Thoracic aorta (tissue), 2 donors: ENCODE measurements at regions not wholly inside any gene's neighbourhood (a gene's known extent, or its start where the extent isn't known, plus 50 kb on each side); places are given as distances from the start of the nearest gene placed in this dataset.

Experiments
- ATAC-seq: fragments of 150-250 bp; one replicate; pipeline ENCODE4 v1.8.0; 2017; ENCODE audit warnings: low read depth; ENCODE audit not compliant: insufficient number of reproducible peaks, low FRiP score
- DNase-seq: peaks from one replicate; pipeline ENCODE4 v3.0.0-alpha.2; 2020; ENCODE audit warnings: low spot score
- H3K27ac ChIP-seq, 2 donors: fragments of 200-600 bp; sonication (generic); 1 replicate in 1 of 2; 2 replicates in 1 of 2; pipeline ENCODE4 v1.5.1; 2016; ENCODE audit warnings: mild to moderate bottlenecking in 2 of 2, moderate library complexity in 2 of 2
- H3K27me3 ChIP-seq: fragments of 200-600 bp; sonication (generic); replicated peaks from 2 replicates; pipeline ENCODE4 v1.6.0; 2016; ENCODE audit warnings: mild to moderate bottlenecking; ENCODE audit not compliant: insufficient read depth
- H3K36me3 ChIP-seq: fragments of 200-600 bp; sonication (generic); one replicate; pipeline ENCODE4 v1.5.1; 2016
- H3K4me1 ChIP-seq, 2 donors: fragments of 200-600 bp; sonication (generic); 1 replicate in 1 of 2; 2 replicates in 1 of 2; pipeline versions ENCODE4 v1.5.1 to v1.6.0; 2016; ENCODE audit warnings: low read depth in 2 of 2, mild to moderate bottlenecking in 1 of 2; ENCODE audit not compliant: control insufficient read depth in 1 of 2
- H3K4me3 ChIP-seq: fragments of 200-600 bp; sonication (generic); 2 replicates; pipeline ENCODE4 v1.5.1; 2016; ENCODE audit warnings: mild to moderate bottlenecking
- H3K9me3 ChIP-seq: fragments of 200-600 bp; sonication (generic); 2 replicates; pipeline ENCODE4 v1.5.1; 2016
- CTCF ChIP-seq: fragments of 200-600 bp; sonication (generic); IDR thresholded peaks from one replicate; pipeline ENCODE4 v1.5.1; 2019; ENCODE audit warnings: antibody characterized with exemption

GRCh38 chr7:123237-123636 lies 69.1 kb upstream of the FAM20C start:
- ATAC-seq = no peak
- H3K4me1 ChIP-seq = peaks cover 0 to under 1% of the 10 kb centered on the region in 2 donors
- no peak for DNase-seq
- H3K9me3 ChIP-seq = no peaks in the 10 kb centered on the region
- TF ChIP-seq CTCF = no peak
- H3K4me3 ChIP-seq = no peak overlapping the region
- no peaks in the 10 kb centered on the region for H3K27me3 ChIP-seq
- no peaks in the 10 kb centered on the region for H3K36me3 ChIP-seq
- H3K27ac ChIP-seq = no peak overlapping the region

GRCh38 chr7:124130-124949 lies 68.0 kb upstream of the FAM20C start:
- TF ChIP-seq CTCF = no peak
- Histone ChIP-seq H3K27me3 (no peaks in the 10 kb centered on the region), H3K27ac (no peak overlapping the region), H3K4me3 (no peak overlapping the region), H3K4me1 (peaks cover 0 to 10% of the 10 kb centered on the region in 2 donors), H3K9me3 (no peaks in the 10 kb centered on the region), H3K36me3 (no peaks in the 10 kb centered on the region)
- DNase-seq = no peak
- ATAC-seq = no peak

- no peak for DNase-seq
- Histone ChIP-seq H3K36me3 (no peaks in the 10 kb centered on the region), H3K9me3 (no peaks in the 10 kb centered on the region), H3K4me3 (no peak overlapping the region), H3K27me3 (no peaks in the 10 kb centered on the region), H3K4me1 (peaks cover 2 to 15% of the 10 kb centered on the region in 2 donors), H3K27ac (no peak overlapping the region)
- TF ChIP-seq CTCF = no peak
- ATAC-seq = no peak
These were observed 67.3 kb upstream of the FAM20C start for GRCh38 chr7:125061-125475.

GRCh38 chr7:125661-126060 lies 66.7 kb upstream of the FAM20C start:
- ATAC-seq (no peak), DNase-seq (no peak)
- no peak overlapping the region for H3K27ac ChIP-seq
- no peaks in the 10 kb centered on the region for H3K36me3 ChIP-seq
- H3K4me1 ChIP-seq = peaks cover 7 to 21% of the 10 kb centered on the region in 2 donors
- no peaks in the 10 kb centered on the region for H3K9me3 ChIP-seq
- no peak for TF ChIP-seq CTCF
- no peak overlapping the region for H3K4me3 ChIP-seq
- no peaks in the 10 kb centered on the region for H3K27me3 ChIP-seq

GRCh38 chr7:126368-126767 lies 66.0 kb upstream of the FAM20C start:
- Histone ChIP-seq H3K27me3 (no peaks in the 10 kb centered on the region), H3K9me3 (no peaks in the 10 kb centered on the region), H3K4me1 (peaks cover 7 to 28% of the 10 kb centered on the region in 2 donors), H3K36me3 (no peaks in the 10 kb centered on the region), H3K4me3 (no peak overlapping the region), H3K27ac (no peak overlapping the region)
- ATAC-seq = no peak
- no peak for DNase-seq
- no peak for TF ChIP-seq CTCF
